ENCODE measurements at regions not wholly inside any gene's neighbourhood (a gene's known extent, or its start where the extent isn't known, plus 50 kb on each side); places are given as distances from the start of the nearest gene placed in this dataset.

DNA sequence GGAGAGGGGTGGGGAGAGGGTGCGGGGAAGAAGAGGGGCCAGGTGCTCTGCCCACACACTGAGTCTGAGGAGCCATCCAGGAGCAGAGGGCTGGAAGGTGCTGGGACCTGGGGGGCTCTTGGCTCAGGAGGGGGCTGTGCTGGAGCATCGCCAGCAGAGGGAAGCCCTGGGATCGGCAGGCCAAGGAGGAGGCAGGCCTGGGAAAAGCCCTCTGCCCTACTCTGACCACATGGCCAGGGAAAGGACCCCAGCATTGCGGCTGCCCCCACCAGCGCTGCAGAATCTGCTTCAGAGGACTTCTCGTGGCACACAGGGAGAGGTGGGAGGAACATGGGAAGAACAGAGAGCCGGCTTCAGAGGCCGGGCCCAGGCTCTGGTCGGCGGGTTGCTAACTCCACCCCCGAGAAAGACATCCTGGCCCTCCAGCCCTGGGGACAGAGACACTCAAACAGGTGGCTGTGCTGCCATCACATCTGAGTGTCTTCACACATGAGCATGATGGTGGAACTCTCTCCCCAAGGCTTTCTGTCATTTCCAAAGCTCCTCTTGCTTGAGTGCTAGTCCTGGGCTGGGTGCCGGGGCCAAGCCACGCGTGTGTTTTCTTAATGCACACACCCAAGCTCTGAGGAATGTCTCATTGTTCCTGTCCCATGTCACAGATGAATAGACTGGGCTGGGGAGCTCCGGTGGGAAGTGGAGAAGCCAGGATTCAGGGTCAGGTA lies 1378.0 kb downstream of the BRD1 start:
- no peak for FAIRE-seq
- TF ChIP-seq PAX5 (IDR thresholded peaks at IDR 0.05; ENCODE audit: insufficient read depth, low read length, severe bottlenecking) (no peak), POLR2AphosphoS5 (IDR thresholded peaks at IDR 0.05; ENCODE audit: low read depth, low read length) (no peak), SPI1 (IDR thresholded peaks at IDR 0.05; ENCODE audit: low read depth, low read length) (no peak), TAF1 (IDR thresholded peaks at IDR 0.05; ENCODE audit: low read depth, low read length) (no peak), POLR2A (IDR thresholded peaks at IDR 0.05; ENCODE audit: low read depth, low read length) (no peak), POU2F2 (IDR thresholded peaks at IDR 0.05; ENCODE audit: low read depth, low read length) (no peak)
- DNase-seq (ENCODE audit: insufficient read length, low spot score): no peak

DNA sequence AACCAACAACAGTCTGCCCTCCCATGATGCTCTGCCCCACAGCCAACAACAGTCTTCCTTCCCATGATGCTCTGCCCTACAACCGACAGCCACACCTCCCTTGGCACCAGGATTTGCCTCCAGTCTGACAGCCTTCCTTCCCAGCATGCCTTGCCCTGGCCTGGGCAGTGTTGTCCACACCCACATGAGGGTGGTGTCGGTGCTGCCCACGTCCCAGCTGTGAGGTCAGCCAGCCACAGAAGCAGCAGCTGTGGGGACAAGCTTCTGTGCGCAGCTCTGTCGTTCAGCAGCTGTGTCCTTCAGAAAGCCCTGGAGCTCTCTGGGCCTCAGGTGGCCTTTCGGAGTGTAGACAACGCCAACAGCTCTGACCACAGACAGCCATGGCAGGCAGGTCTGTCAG lies 1378.9 kb downstream of the BRD1 start:
- no peak for TF ChIP-seq POLR2AphosphoS5 (IDR thresholded peaks at IDR 0.05; ENCODE audit: low read depth, low read length)
- TF ChIP-seq TAF1 (IDR thresholded peaks at IDR 0.05; ENCODE audit: low read depth, low read length): no peak
- TF ChIP-seq SPI1 (IDR thresholded peaks at IDR 0.05; ENCODE audit: low read depth, low read length): no peak
- FAIRE-seq: no peak

DNA sequence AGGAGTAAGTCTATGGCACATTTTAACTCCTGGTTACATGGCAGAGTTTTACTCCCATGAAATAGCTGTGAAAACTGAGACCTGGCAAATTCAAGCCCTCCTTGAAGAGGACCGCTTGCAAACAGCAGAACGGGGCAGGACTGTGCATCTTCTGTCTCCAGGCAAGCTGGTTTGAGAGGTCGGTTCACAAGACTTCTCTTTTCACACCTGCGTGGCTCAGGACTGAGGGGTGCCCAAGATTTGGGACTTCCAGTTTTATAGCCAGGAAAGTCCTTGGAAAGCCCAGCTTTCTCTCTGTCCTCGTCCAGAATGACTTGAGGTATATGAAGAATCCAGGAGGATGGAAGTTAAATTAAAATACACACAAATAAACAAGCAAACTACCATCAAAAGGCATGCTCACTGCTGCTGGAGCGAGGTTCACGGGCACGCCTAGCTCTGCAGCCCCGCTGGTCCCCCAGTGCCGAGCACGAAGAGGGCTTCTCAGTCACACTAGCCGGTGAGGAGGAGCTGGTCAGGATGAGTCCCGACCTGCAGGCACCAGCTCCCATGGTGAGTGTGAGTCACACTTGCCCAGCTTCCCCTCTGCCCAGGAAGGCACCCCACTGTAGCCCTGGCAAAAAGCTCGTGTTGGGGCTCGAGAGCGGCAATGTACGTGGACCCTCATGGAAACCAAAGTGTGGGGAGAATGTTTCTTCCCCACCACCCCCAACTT lies 1382.4 kb downstream of the BRD1 start:
- DNase-seq (ENCODE audit: insufficient read length, low spot score) (no peak), FAIRE-seq (no peak)
- TF ChIP-seq POLR2A (IDR thresholded peaks at IDR 0.05; ENCODE audit: low read depth, low read length) (no peak), TAF1 (IDR thresholded peaks at IDR 0.05; ENCODE audit: low read depth, low read length) (no peak), SPI1 (IDR thresholded peaks at IDR 0.05; ENCODE audit: low read depth, low read length) (no peak), POLR2AphosphoS5 (IDR thresholded peaks at IDR 0.05; ENCODE audit: low read depth, low read length) (no peak), POU2F2 (IDR thresholded peaks at IDR 0.05; ENCODE audit: low read depth, low read length) (no peak), PAX5 (IDR thresholded peaks at IDR 0.05; ENCODE audit: insufficient read depth, low read length, severe bottlenecking) (no peak)

More for the DNA sequence above, 1378.9 kb downstream of the BRD1 start:
- no peak for DNase-seq (ENCODE audit: insufficient read length, low spot score)

- TF ChIP-seq POLR2A (IDR thresholded peaks at IDR 0.05; ENCODE audit: low read depth, low read length): no peak
- TF ChIP-seq POU2F2 (IDR thresholded peaks at IDR 0.05; ENCODE audit: low read depth, low read length): no peak; the same call in 1 of the 2 replicates
- peak; percentile 95 for TF ChIP-seq SPI1 (IDR thresholded peaks at IDR 0.05; ENCODE audit: low read depth, low read length)
- peak; percentile 29 for TF ChIP-seq PAX5 (IDR thresholded peaks at IDR 0.05; ENCODE audit: insufficient read depth, low read length, severe bottlenecking)
- FAIRE-seq (peak; percentile 73), DNase-seq (ENCODE audit: insufficient read length, low spot score) (peak; percentile 67)
These were observed 1383.2 kb downstream of the BRD1 start for GRCh38 chr22:48444320-48445112.

DNA sequence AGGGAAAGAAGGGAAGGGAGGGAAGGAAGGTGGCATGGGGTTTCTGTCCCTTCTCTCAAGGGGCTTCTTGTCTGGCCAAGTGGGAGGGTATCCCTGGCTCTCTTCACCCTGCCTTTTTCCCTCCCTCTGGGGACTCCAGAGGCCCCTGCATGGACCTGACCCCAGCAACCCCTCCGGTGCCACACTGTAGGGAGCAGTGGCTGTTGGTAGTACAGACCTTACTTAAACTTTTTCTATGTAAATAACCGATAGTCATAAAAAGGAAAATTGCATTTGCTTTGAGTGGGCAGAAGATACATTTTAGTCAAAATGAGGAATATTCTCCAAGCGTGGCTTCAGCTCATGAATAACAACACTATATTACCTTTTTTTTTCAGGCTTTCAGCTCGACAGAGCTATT lies 1384.0 kb downstream of the BRD1 start:
- FAIRE-seq (no peak), DNase-seq (ENCODE audit: insufficient read length, low spot score) (no peak)
- TF ChIP-seq POLR2A (IDR thresholded peaks at IDR 0.05; ENCODE audit: low read depth, low read length): no peak
- no peak for TF ChIP-seq POU2F2 (IDR thresholded peaks at IDR 0.05; ENCODE audit: low read depth, low read length)
- no peak for TF ChIP-seq SPI1 (IDR thresholded peaks at IDR 0.05; ENCODE audit: low read depth, low read length)
- no peak for TF ChIP-seq PAX5 (IDR thresholded peaks at IDR 0.05; ENCODE audit: insufficient read depth, low read length, severe bottlenecking)
- no peak for TF ChIP-seq POLR2AphosphoS5 (IDR thresholded peaks at IDR 0.05; ENCODE audit: low read depth, low read length)
- TF ChIP-seq TAF1 (IDR thresholded peaks at IDR 0.05; ENCODE audit: low read depth, low read length): no peak

DNA sequence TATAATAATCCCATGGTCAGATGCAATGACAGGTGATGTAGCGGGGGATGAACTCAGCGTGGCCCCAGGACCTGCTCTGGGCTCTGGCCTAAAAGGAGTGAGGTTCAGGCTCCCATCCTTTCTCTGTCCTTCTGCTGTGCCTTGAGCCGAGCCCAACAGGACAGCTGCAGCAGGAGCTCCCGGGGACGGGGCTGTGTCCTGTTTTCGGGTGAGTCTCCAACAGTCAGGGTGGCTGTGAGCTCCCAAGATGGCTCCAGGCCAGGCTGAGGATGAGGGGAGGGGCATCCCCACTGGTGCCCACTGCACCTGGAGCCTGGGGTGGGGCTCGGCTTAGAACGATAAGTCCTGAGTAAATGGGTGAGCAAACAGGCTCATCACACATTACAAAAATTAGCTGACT lies 1385.0 kb downstream of the BRD1 start:
- DNase-seq (ENCODE audit: insufficient read length, low spot score): no peak
- no peak for TF ChIP-seq TAF1 (IDR thresholded peaks at IDR 0.05; ENCODE audit: low read depth, low read length)
- no peak for TF ChIP-seq POLR2AphosphoS5 (IDR thresholded peaks at IDR 0.05; ENCODE audit: low read depth, low read length)
- no peak for TF ChIP-seq POU2F2 (IDR thresholded peaks at IDR 0.05; ENCODE audit: low read depth, low read length)
- no peak for TF ChIP-seq SPI1 (IDR thresholded peaks at IDR 0.05; ENCODE audit: low read depth, low read length)
- no peak for TF ChIP-seq POLR2A (IDR thresholded peaks at IDR 0.05; ENCODE audit: low read depth, low read length)
- TF ChIP-seq PAX5 (IDR thresholded peaks at IDR 0.05; ENCODE audit: insufficient read depth, low read length, severe bottlenecking): no peak
- no peak for FAIRE-seq

DNA sequence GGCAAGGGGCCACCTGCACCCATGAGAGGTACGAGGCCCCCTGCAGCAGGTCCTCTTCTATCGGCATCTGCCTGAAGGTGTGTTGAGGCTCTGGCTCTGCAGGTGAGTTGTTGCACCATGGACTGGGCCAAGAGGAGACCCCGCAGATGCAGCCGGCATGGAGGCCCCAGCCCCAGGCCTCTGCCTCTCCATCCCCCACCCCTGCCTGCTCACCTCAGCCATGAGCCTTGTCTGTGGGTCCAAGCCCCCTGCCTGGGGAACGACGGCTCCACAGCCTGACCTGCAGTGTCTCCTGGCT lies 1386.2 kb downstream of the BRD1 start:
- no peak for DNase-seq (ENCODE audit: insufficient read length, low spot score)
- TF ChIP-seq POU2F2 (IDR thresholded peaks at IDR 0.05; ENCODE audit: low read depth, low read length) (no peak), SPI1 (IDR thresholded peaks at IDR 0.05; ENCODE audit: low read depth, low read length) (no peak), POLR2A (IDR thresholded peaks at IDR 0.05; ENCODE audit: low read depth, low read length) (no peak), POLR2AphosphoS5 (IDR thresholded peaks at IDR 0.05; ENCODE audit: low read depth, low read length) (no peak), PAX5 (IDR thresholded peaks at IDR 0.05; ENCODE audit: insufficient read depth, low read length, severe bottlenecking) (no peak), TAF1 (IDR thresholded peaks at IDR 0.05; ENCODE audit: low read depth, low read length) (no peak)

GRCh38 chr22:48440673-48441552 lies 1386.8 kb downstream of the BRD1 start:
- no peak for TF ChIP-seq POU2F2 (IDR thresholded peaks at IDR 0.05; ENCODE audit: low read depth, low read length)
- no peak for TF ChIP-seq TAF1 (IDR thresholded peaks at IDR 0.05; ENCODE audit: low read depth, low read length)
- TF ChIP-seq POLR2AphosphoS5 (IDR thresholded peaks at IDR 0.05; ENCODE audit: low read depth, low read length): no peak
- TF ChIP-seq POLR2A (IDR thresholded peaks at IDR 0.05; ENCODE audit: low read depth, low read length): no peak
- no peak for TF ChIP-seq SPI1 (IDR thresholded peaks at IDR 0.05; ENCODE audit: low read depth, low read length)
- TF ChIP-seq PAX5 (IDR thresholded peaks at IDR 0.05; ENCODE audit: insufficient read depth, low read length, severe bottlenecking): no peak
- FAIRE-seq: no peak
- DNase-seq (ENCODE audit: insufficient read length, low spot score): no peak

More for the DNA sequence above, 1386.2 kb downstream of the BRD1 start:
- no peak for FAIRE-seq

Data from GM12891 (cell line).